ENCODE measurements at regions not wholly inside any gene's neighbourhood (a gene's known extent, or its start where the extent isn't known, plus 50 kb on each side); places are given as distances from the start of the nearest gene placed in this dataset.
A peak's percentile ranks its signal among the peaks of the same experiment; 100 is the strongest.
"Not testable (repeated sequence)": the region's sequence is repeated elsewhere in the genome, so short reads cannot be mapped to it uniquely, and the experiment has no call there.

- not testable (repeated sequence) for H3K4me3 ChIP-seq (ENCODE audit: low read depth, low read length)
These were observed 51.5 kb downstream of the TGIF2LX start for GRCh38 chrX:89973248-89973647.

GRCh38 chrX:90012395-90012794 lies 90.7 kb downstream of the TGIF2LX start:
- Histone ChIP-seq H3K4me3 (ENCODE audit: low read depth, low read length) (no peak overlapping the region), H3K27me3 (ENCODE audit: insufficient read depth, low read depth, severe bottlenecking) (peaks cover 7% of the 10 kb centered on the region), H3K36me3 (no peaks in the 10 kb centered on the region), H3K9me3 (ENCODE audit: severe bottlenecking) (peaks cover 3% of the 10 kb centered on the region), H3K27ac (no peak overlapping the region)
- TF ChIP-seq, protein P1, sequence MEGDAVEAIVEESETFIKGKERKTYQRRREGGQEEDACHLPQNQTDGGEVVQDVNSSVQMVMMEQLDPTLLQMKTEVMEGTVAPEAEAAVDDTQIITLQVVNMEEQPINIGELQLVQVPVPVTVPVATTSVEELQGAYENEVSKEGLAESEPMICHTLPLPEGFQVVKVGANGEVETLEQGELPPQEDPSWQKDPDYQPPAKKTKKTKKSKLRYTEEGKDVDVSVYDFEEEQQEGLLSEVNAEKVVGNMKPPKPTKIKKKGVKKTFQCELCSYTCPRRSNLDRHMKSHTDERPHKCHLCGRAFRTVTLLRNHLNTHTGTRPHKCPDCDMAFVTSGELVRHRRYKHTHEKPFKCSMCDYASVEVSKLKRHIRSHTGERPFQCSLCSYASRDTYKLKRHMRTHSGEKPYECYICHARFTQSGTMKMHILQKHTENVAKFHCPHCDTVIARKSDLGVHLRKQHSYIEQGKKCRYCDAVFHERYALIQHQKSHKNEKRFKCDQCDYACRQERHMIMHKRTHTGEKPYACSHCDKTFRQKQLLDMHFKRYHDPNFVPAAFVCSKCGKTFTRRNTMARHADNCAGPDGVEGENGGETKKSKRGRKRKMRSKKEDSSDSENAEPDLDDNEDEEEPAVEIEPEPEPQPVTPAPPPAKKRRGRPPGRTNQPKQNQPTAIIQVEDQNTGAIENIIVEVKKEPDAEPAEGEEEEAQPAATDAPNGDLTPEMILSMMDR (IDR thresholded peaks at IDR 0.05; ENCODE audit: low read depth, low read length) = no peak
- no peak for DNase-seq

More at GRCh38 chrX:89973248-89973647, 51.5 kb downstream of the TGIF2LX start:
- H3K9me3 ChIP-seq (ENCODE audit: severe bottlenecking); H3K27me3 ChIP-seq (ENCODE audit: insufficient read depth, low read depth, severe bottlenecking); H3K36me3 ChIP-seq; DNase-seq; H3K27ac ChIP-seq: not testable (repeated sequence)

- DNase-seq = no peak
- Histone ChIP-seq H3K27ac (no peak overlapping the region), H3K36me3 (no peaks in the 10 kb centered on the region), H3K9me3 (ENCODE audit: severe bottlenecking) (no peaks in the 10 kb centered on the region), H3K27me3 (ENCODE audit: insufficient read depth, low read depth, severe bottlenecking) (peaks cover 8% of the 10 kb centered on the region), H3K4me3 (ENCODE audit: low read depth, low read length) (no peak overlapping the region)
- TF ChIP-seq, protein P1 (IDR thresholded peaks at IDR 0.05; ENCODE audit: low read depth, low read length) = no peak
These were observed 105.0 kb downstream of the TGIF2LX start for GRCh38 chrX:90026730-90027129.

DNA sequence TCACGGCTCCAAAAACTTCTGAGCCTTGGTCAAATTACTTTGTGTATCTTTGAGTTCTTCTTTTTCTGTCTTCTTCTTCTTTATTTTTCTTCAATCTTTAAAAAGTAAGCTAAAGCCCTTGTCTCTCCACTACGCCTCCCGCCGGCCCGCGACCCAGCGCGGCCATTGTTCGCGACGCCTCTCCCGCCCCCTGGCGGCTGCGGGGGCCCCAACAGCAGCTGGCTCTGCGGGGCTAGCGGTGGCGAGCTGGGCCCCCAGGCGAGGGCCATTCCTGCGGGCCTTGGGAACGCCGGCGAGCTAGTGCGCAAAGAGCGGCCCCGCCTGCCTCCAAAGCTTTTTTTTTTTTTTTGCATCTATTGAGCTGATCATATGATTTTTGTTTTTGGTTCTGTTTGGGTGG lies 119.1 kb downstream of the TGIF2LX start:
- Histone ChIP-seq H3K27ac (no peak overlapping the region), H3K36me3 (no peaks in the 10 kb centered on the region), H3K27me3 (ENCODE audit: insufficient read depth, low read depth, severe bottlenecking) (peaks cover 18% of the 10 kb centered on the region), H3K9me3 (ENCODE audit: severe bottlenecking) (no peaks in the 10 kb centered on the region), H3K4me3 (ENCODE audit: low read depth, low read length) (no peak overlapping the region)
- TF ChIP-seq, protein P1 (IDR thresholded peaks at IDR 0.05; ENCODE audit: low read depth, low read length) = 0 out of 2 replicates have a peak, but pooled peaks have one; percentile 7
- DNase-seq = no peak

All from WERI-Rb-1 (cell line).